ENCODE measurements at regions not wholly inside any gene's neighbourhood (a gene's known extent, or its start where the extent isn't known, plus 50 kb on each side); places are given as distances from the start of the nearest gene placed in this dataset.
A peak's percentile ranks its signal among the peaks of the same experiment; 100 is the strongest.

DNA sequence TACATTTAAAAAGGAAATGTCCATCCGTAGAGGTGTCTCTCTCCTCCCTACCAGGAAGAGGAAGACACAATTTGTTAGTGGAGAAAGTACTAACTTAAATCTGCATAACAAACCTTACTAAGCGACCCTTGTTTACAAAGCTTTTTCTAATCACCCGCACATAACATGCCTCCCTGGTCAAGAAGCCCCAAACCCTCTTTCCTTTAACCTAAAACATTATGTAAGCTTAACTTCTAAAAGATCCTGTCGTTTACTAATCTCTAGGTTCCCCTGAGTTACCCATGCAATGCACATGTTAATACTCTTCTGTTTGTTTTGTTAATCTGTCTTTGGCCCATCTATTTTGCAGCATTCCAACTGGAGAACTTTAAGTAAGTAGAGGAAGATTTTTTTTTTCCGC, 630.3 kb upstream of the NRXN1 start:
- Histone ChIP-seq H3K9me3 (peaks cover 7% of the 10 kb centered on the region; the same call in 2 of the 3 replicates), H3K4me1 (no peaks in the 10 kb centered on the region), H3K27ac (no peak overlapping the region), H3K4me2 (no peak overlapping the region), H3K4me3 (no peak overlapping the region)
- CTCF ChIA-PET, result no interaction called here
- WGBS (ENCODE audit: missing lambda C conversion rate), result 45% methylated on average over 5 of the region's 5 CpGs
- FAIRE-seq, result no peak
- no peak for ATAC-seq
- no peak for DNase-seq (ENCODE audit: low read depth in 1 of 2, low spot score in 1 of 2)
- TF ChIP-seq ZSCAN20 (CRISPR knock-in tag; IDR thresholded peaks at IDR 0.05) (no peak), MAFK (IDR thresholded peaks at IDR 0.05; ENCODE audit: partially characterized antibody) (no peak), HOXA7 (CRISPR knock-in tag; IDR thresholded peaks at IDR 0.05) (no peak), JUN (IDR thresholded peaks at IDR 0.05) (no peak), POLR2AphosphoS2 (conservative IDR thresholded peaks at IDR 0.05; ENCODE audit: low read length) (no peak), HOXB5 (CRISPR knock-in tag; IDR thresholded peaks at IDR 0.05) (no peak), FOSL2 (IDR thresholded peaks at IDR 0.05) (no peak), FOSL2 (CRISPR knock-in tag; IDR thresholded peaks at IDR 0.05) (no peak), FOXS1 (CRISPR knock-in tag; IDR thresholded peaks at IDR 0.05) (no peak), GATA3 (IDR thresholded peaks at IDR 0.05; ENCODE audit: borderline replicate concordance) (no peak), ATOH8 (CRISPR knock-in tag; IDR thresholded peaks at IDR 0.05; ENCODE audit: low read depth) (no peak), RFX5 (IDR thresholded peaks at IDR 0.05) (no peak), ZNF302 (CRISPR knock-in tag; IDR thresholded peaks at IDR 0.05) (no peak), ESRRA (IDR thresholded peaks at IDR 0.05; ENCODE audit: borderline replicate concordance, low read length) (no peak), ELK1 (IDR thresholded peaks at IDR 0.05; ENCODE audit: low read depth, low read length) (no peak), HDAC2 (IDR thresholded peaks at IDR 0.05) (no peak), EP300 (IDR thresholded peaks at IDR 0.05) (no peak)
- TF ChIP-seq, protein P1, sequence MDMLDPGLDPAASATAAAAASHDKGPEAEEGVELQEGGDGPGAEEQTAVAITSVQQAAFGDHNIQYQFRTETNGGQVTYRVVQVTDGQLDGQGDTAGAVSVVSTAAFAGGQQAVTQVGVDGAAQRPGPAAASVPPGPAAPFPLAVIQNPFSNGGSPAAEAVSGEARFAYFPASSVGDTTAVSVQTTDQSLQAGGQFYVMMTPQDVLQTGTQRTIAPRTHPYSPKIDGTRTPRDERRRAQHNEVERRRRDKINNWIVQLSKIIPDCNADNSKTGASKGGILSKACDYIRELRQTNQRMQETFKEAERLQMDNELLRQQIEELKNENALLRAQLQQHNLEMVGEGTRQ (IDR thresholded peaks at IDR 0.05), result no peak
- TF ChIP-seq, protein P2, sequence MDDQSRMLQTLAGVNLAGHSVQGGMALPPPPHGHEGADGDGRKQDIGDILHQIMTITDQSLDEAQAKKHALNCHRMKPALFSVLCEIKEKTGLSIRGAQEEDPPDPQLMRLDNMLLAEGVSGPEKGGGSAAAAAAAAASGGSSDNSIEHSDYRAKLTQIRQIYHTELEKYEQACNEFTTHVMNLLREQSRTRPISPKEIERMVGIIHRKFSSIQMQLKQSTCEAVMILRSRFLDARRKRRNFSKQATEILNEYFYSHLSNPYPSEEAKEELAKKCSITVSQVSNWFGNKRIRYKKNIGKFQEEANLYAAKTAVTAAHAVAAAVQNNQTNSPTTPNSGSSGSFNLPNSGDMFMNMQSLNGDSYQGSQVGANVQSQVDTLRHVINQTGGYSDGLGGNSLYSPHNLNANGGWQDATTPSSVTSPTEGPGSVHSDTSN (IDR thresholded peaks at IDR 0.05), result no peak
- POLR2A ChIA-PET, result no interaction called here

DNA sequence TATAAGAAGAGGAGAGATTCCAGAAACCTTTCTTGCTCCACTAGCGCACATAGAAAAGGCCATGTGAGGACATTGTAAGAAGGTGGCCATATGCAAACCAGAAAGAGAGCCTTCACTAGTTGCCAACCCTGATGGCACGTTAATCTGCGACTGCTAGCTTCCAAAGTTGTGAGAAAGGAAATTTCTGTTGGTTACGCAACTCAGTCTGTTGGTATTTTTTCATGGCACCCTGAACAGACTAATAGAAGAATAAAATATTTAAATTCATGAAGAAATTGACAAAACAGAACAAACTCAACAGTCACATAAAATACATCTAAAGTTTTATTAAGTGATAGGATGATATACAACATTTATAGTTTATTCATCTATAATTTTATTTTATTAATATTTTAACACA, 625.9 kb upstream of the NRXN1 start:
- ATAC-seq (no peak), DNase-seq (ENCODE audit: low read depth in 1 of 2, low spot score in 1 of 2) (no peak), FAIRE-seq (no peak)
- ChIA-PET POLR2A (no interaction called here), CTCF (no interaction called here)
- Histone ChIP-seq H3K9me3 (no peaks in the 10 kb centered on the region), H3K27ac (no peak overlapping the region), H3K4me2 (no peak overlapping the region), H3K4me1 (no peaks in the 10 kb centered on the region), H3K4me3 (no peak overlapping the region)
- TF ChIP-seq CEBPB (IDR thresholded peaks at IDR 0.05), result peak in 1 of 2 experiments; percentile 35; a peak in 1 of 4 replicates
- TF ChIP-seq RAD21 (conservative IDR thresholded peaks at IDR 0.05 in 1 of 2, IDR thresholded peaks at IDR 0.05 in 1 of 2), result no peak
- no peak for TF ChIP-seq RCOR1 (IDR thresholded peaks at IDR 0.05; ENCODE audit: low read depth, low read length)
- 51% methylated on average over 4 of the region's 4 CpGs for WGBS (ENCODE audit: missing lambda C conversion rate)

GRCh38 chr2:51650769-51651168, 618.8 kb upstream of the NRXN1 start:
- CTCF ChIA-PET, result no interaction called here
- POLR2A ChIA-PET, result no interaction called here
- H3K4me2 ChIP-seq, result no peak overlapping the region
- no peak overlapping the region for H3K4me3 ChIP-seq
- no peak for FAIRE-seq
- DNase-seq (ENCODE audit: low read depth in 1 of 2, low spot score in 1 of 2), result no peak
- H3K27ac ChIP-seq, result no peak overlapping the region
- H3K9me3 ChIP-seq, result 0 out of 3 replicates have a peak, but pooled peaks cover 5% of the 10 kb centered on the region
- H3K4me1 ChIP-seq, result no peaks in the 10 kb centered on the region
- no peak for ATAC-seq
- TF ChIP-seq CHD4 (IDR thresholded peaks at IDR 0.05; ENCODE audit: borderline replicate concordance) (no peak), FOXS1 (CRISPR knock-in tag; IDR thresholded peaks at IDR 0.05) (no peak), ZFP36 (IDR thresholded peaks at IDR 0.05; ENCODE audit: borderline replicate concordance, partially characterized antibody) (no peak), RAD21 (conservative IDR thresholded peaks at IDR 0.05 in 1 of 2, IDR thresholded peaks at IDR 0.05 in 1 of 2) (no peak), MAFK (IDR thresholded peaks at IDR 0.05; ENCODE audit: partially characterized antibody) (no peak), HDAC2 (IDR thresholded peaks at IDR 0.05) (no peak), CHD2 (IDR thresholded peaks at IDR 0.05; ENCODE audit: low read length, partially characterized antibody) (no peak), SREBF2 (IDR thresholded peaks at IDR 0.05) (no peak), JUN (IDR thresholded peaks at IDR 0.05) (no peak), KDM1A (IDR thresholded peaks at IDR 0.05; ENCODE audit: low read depth) (no peak), NR3C1 (IDR thresholded peaks at IDR 0.05) (no peak), HOXA7 (CRISPR knock-in tag; IDR thresholded peaks at IDR 0.05) (no peak), BCL3 (IDR thresholded peaks at IDR 0.05) (no peak)
- TF ChIP-seq, protein P3, sequence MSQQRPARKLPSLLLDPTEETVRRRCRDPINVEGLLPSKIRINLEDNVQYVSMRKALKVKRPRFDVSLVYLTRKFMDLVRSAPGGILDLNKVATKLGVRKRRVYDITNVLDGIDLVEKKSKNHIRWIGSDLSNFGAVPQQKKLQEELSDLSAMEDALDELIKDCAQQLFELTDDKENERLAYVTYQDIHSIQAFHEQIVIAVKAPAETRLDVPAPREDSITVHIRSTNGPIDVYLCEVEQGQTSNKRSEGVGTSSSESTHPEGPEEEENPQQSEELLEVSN (IDR thresholded peaks at IDR 0.05; ENCODE audit: borderline replicate concordance, low read depth), result no peak
- TF ChIP-seq, protein P2 (IDR thresholded peaks at IDR 0.05), result no peak

All from A549 (cell line).